Amygdala (tissue), 56 donors: ENCODE measurements at regions not wholly inside any gene's neighbourhood (a gene's known extent, or its start where the extent isn't known, plus 50 kb on each side); places are given as distances from the start of the nearest gene placed in this dataset.

ENCODE experiments used
- DNase-seq, 56 donors: peaks; one replicate each; lab custom pipeline; 2025; lab: John Stamatoyannopoulos, UW

GRCh38 chr2:239461291-239462190 lies 60.7 kb upstream of the HDAC4 start:
- no peak for DNase-seq

GRCh38 chr2:239460780-239461179 lies 60.0 kb upstream of the HDAC4 start:
- no peak for DNase-seq

- DNase-seq: no peak
These were observed 58.8 kb upstream of the HDAC4 start for GRCh38 chr2:239459606-239460005.

GRCh38 chr2:239459056-239459455 lies 58.2 kb upstream of the HDAC4 start:
- no peak for DNase-seq

GRCh38 chr2:239457586-239458445 lies 57.0 kb upstream of the HDAC4 start:
- no peak for DNase-seq

- no peak for DNase-seq
These were observed 56.1 kb upstream of the HDAC4 start for GRCh38 chr2:239456940-239457339.

GRCh38 chr2:239455436-239456203 lies 54.8 kb upstream of the HDAC4 start:
- DNase-seq: no peak

GRCh38 chr2:239454507-239454906 lies 53.7 kb upstream of the HDAC4 start:
- no peak for DNase-seq
